ENCODE measurements at regions not wholly inside any gene's neighbourhood (a gene's known extent, or its start where the extent isn't known, plus 50 kb on each side); places are given as distances from the start of the nearest gene placed in this dataset.

- no peak for TF ChIP-seq CTCF (IDR thresholded peaks at IDR 0.05)
- TF ChIP-seq POLR2A (IDR thresholded peaks at IDR 0.05): no peak
Observed at GRCh38 chr19:30647891-30648720, 275.9 kb downstream of the ZNF536 start.
